Astrocyte (in vitro differentiated cells and primary cell): ENCODE measurements at regions not wholly inside any gene's neighbourhood (a gene's known extent, or its start where the extent isn't known, plus 50 kb on each side); places are given as distances from the start of the nearest gene placed in this dataset.

Experiments
- DNase-seq: peaks from one replicate; pipeline ENCODE4 v3.0.0-alpha.2; 2010; ENCODE audit warnings: low read depth
- FAIRE-seq: peaks from 2 replicates; lab custom pipeline; 2011; peaks lifted over from hg19 to GRCh38; lab: Jason Lieb, UNC
- H2AFZ ChIP-seq: 2 replicates; pipeline ENCODE4 v1.6.0; 2012; ENCODE audit warnings: low read depth, low read length, inconsistent platforms
- H3K27ac ChIP-seq: 2 replicates; pipeline ENCODE4 v1.5.1; 2011; ENCODE audit warnings: low read depth, low read length, inconsistent platforms
- H3K27me3 ChIP-seq: 2 replicates; pipeline ENCODE4 v1.6.0; 2011; ENCODE audit warnings: low read length, inconsistent platforms; ENCODE audit not compliant: insufficient read depth
- H3K36me3 ChIP-seq: 2 replicates; pipeline ENCODE4 v1.5.1; 2011; ENCODE audit warnings: low read length, inconsistent platforms; ENCODE audit not compliant: insufficient read depth
- H3K4me1 ChIP-seq: 2 replicates; pipeline ENCODE4 v1.5.1; 2011; ENCODE audit warnings: low read length, inconsistent platforms; ENCODE audit not compliant: insufficient read depth
- H3K4me2 ChIP-seq: 2 replicates; pipeline ENCODE4 v1.6.0; 2012; ENCODE audit warnings: low read length, inconsistent platforms
- H3K4me3 ChIP-seq: 2 replicates; pipeline ENCODE4 v1.5.1; 2011; ENCODE audit warnings: low read depth, mild to moderate bottlenecking, low read length, inconsistent platforms; ENCODE audit not compliant: insufficient read depth
- H3K79me2 ChIP-seq: 2 replicates; pipeline ENCODE4 v1.6.0; 2012; ENCODE audit warnings: mild to moderate bottlenecking, low read length, inconsistent platforms; ENCODE audit not compliant: insufficient read depth
- H3K9ac ChIP-seq: 2 replicates; pipeline ENCODE4 v1.6.0; 2012; ENCODE audit warnings: mild to moderate bottlenecking, low read length, inconsistent platforms
- H3K9me3 ChIP-seq: 2 replicates; pipeline ENCODE4 v1.5.1; 2012; ENCODE audit warnings: low read depth, mild to moderate bottlenecking, low read length, inconsistent platforms; ENCODE audit not compliant: insufficient read depth
- H4K20me1 ChIP-seq: 2 replicates; pipeline ENCODE4 v1.6.0; 2012; ENCODE audit warnings: low read length, inconsistent platforms; ENCODE audit not compliant: insufficient read depth
- H3K27ac Mint-ChIP-seq: one replicate; pipeline ENCODE4 v1.8.0; 2021; ENCODE audit warnings: mild to moderate bottlenecking, mixed read lengths; ENCODE audit not compliant: unreplicated experiment
- H3K27me3 Mint-ChIP-seq: one replicate; pipeline ENCODE4 v1.8.0; 2021; ENCODE audit warnings: low read depth, mixed read lengths; ENCODE audit not compliant: unreplicated experiment
- H3K36me3 Mint-ChIP-seq: one replicate; pipeline ENCODE4 v1.8.0; 2021; ENCODE audit warnings: low read depth, mixed read lengths; ENCODE audit not compliant: unreplicated experiment
- H3K4me1 Mint-ChIP-seq: one replicate; pipeline ENCODE4 v1.8.0; 2021; ENCODE audit warnings: low read depth, mixed read lengths; ENCODE audit not compliant: unreplicated experiment
- H3K4me3 Mint-ChIP-seq: one replicate; pipeline ENCODE4 v1.8.0; 2021; ENCODE audit warnings: mild to moderate bottlenecking, moderate library complexity, mixed read lengths; ENCODE audit not compliant: unreplicated experiment
- H3K9me3 Mint-ChIP-seq: one replicate; pipeline ENCODE4 v1.8.0; 2021; ENCODE audit warnings: mild to moderate bottlenecking, mixed read lengths; ENCODE audit not compliant: unreplicated experiment
- CTCF ChIP-seq: IDR thresholded peaks from 2 replicates; pipeline ENCODE4 v1.5.1; 2011; ENCODE audit warnings: low read depth, mild to moderate bottlenecking, inconsistent platforms, low read length, moderate library complexity; ENCODE audit not compliant: insufficient read depth
- EZH2 ChIP-seq: IDR thresholded peaks from 2 replicates; pipeline ENCODE4 v1.6.1; 2012; ENCODE audit warnings: mild to moderate bottlenecking, low read length, inconsistent platforms; ENCODE audit not compliant: insufficient read depth

- H3K79me2 ChIP-seq = no peaks in the 10 kb centered on the region
- H3K9me3 ChIP-seq = no peaks in the 10 kb centered on the region
- DNase-seq (no peak), FAIRE-seq (no peak)
- Mint-ChIP-seq H3K9me3 (no peaks in the 10 kb centered on the region), H3K4me1 (peaks cover 18% of the 10 kb centered on the region), H3K4me3 (no peak overlapping the region), H3K27ac (no peak overlapping the region), H3K36me3 (no peaks in the 10 kb centered on the region), H3K27me3 (no peaks in the 10 kb centered on the region)
- H4K20me1 ChIP-seq = no peaks in the 10 kb centered on the region
- H3K27me3 ChIP-seq = no peaks in the 10 kb centered on the region
- no peak overlapping the region for H3K4me2 ChIP-seq
- H3K27ac ChIP-seq = no peak overlapping the region
- H3K9ac ChIP-seq = no peak overlapping the region
- H2AFZ ChIP-seq = no peak overlapping the region
- H3K4me3 ChIP-seq = no peak overlapping the region
- H3K36me3 ChIP-seq = no peaks in the 10 kb centered on the region
- TF ChIP-seq EZH2 (no peak), CTCF (no peak)
- H3K4me1 ChIP-seq = no peaks in the 10 kb centered on the region
Measured at GRCh38 chr12:63206909-63207308, 55.9 kb upstream of the AVPR1A start.

- Mint-ChIP-seq H3K4me3 (no peak overlapping the region), H3K27ac (no peak overlapping the region), H3K36me3 (no peaks in the 10 kb centered on the region), H3K9me3 (peaks cover under 1% of the 10 kb centered on the region), H3K27me3 (no peaks in the 10 kb centered on the region), H3K4me1 (peaks cover 18% of the 10 kb centered on the region)
- DNase-seq (no peak), FAIRE-seq (no peak)
- Histone ChIP-seq H3K27ac (no peak overlapping the region), H3K79me2 (no peaks in the 10 kb centered on the region), H2AFZ (no peak overlapping the region), H3K9me3 (no peaks in the 10 kb centered on the region), H3K9ac (no peak overlapping the region), H4K20me1 (no peaks in the 10 kb centered on the region), H3K36me3 (no peaks in the 10 kb centered on the region), H3K4me2 (no peak overlapping the region), H3K4me1 (no peaks in the 10 kb centered on the region), H3K4me3 (no peak overlapping the region), H3K27me3 (no peaks in the 10 kb centered on the region)
- TF ChIP-seq EZH2 (no peak), CTCF (no peak)
Measured at GRCh38 chr12:63206494-63206893, 55.5 kb upstream of the AVPR1A start.
